ENCODE measurements at regions not wholly inside any gene's neighbourhood (a gene's known extent, or its start where the extent isn't known, plus 50 kb on each side); places are given as distances from the start of the nearest gene placed in this dataset.

DNA sequence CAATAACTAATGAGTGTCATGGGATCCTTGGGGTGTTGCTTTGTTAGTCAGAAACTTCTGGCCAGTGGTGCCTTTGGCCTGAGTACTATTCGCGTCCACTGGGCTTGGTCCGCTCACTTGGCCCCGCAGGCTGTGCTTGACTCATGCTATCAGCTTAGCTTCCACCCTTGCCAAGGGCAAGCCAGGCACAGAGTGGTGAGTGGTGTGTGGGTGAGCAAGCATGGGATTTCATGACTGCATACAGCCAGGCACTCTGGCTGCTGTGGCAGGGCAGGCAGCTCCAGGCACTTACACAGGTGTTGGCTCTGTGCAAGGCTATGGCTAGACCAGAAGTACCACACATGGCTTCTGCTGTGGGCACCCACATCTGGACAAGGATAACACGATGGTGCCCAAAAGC lies 1026.3 kb downstream of the PCDH19 start:
- H3K9ac ChIP-seq (ENCODE audit: control insufficient read depth, extremely low read depth, insufficient read depth, low read length), result no peak overlapping the region
- no peak overlapping the region for H3K27ac ChIP-seq (ENCODE audit: control insufficient read depth, insufficient read depth, low read length)
- no peaks in the 10 kb centered on the region for H3K79me2 ChIP-seq (ENCODE audit: control insufficient read depth, insufficient read depth, low read length)
- H3K9me3 ChIP-seq (ENCODE audit: control insufficient read depth, low read depth, low read length), result peaks cover 6% of the 10 kb centered on the region
- dilution Hi-C loops (cut with MboI; ENCODE audit: extremely low pct_ligation_motif_present, low sequenced_read_pairs), result no loop called here
- H4K20me1 ChIP-seq (ENCODE audit: control insufficient read depth, extremely low read depth, insufficient read depth, low read length), result no peaks in the 10 kb centered on the region
- DNase-seq (ENCODE audit: low read depth, low spot score), result no peak
- H3K9me1 ChIP-seq (ENCODE audit: control insufficient read depth, extremely low read depth, insufficient read depth, low read length), result no peaks in the 10 kb centered on the region
- H2AFZ ChIP-seq (ENCODE audit: control insufficient read depth, low read length), result no peak overlapping the region
- TF ChIP-seq EZH2 (IDR thresholded peaks at IDR 0.05; ENCODE audit: low read length) (no peak), CTCF (optimal IDR thresholded peaks at IDR 0.05 in 1 of 3, IDR thresholded peaks at IDR 0.05 in 1 of 3, conservative IDR thresholded peaks at IDR 0.05 in 1 of 3; ENCODE audit: extremely low read depth in 1 of 3, insufficient read depth in 2 of 3, low read length in 3 of 3) (no peak)
- H3K4me1 ChIP-seq (ENCODE audit: control insufficient read depth, extremely low read depth, insufficient read depth, low read length), result no peaks in the 10 kb centered on the region
- no peak overlapping the region for H3K4me2 ChIP-seq (ENCODE audit: control insufficient read depth, extremely low read depth, insufficient read depth, low read depth, low read length)
- H3K36me3 ChIP-seq (ENCODE audit: control insufficient read depth in 2 of 2, extremely low read depth in 1 of 2, insufficient read depth in 2 of 2, low read length in 2 of 2), result no peaks in the 10 kb centered on the region
- no peak for FAIRE-seq
- no peaks in the 10 kb centered on the region for H3K27me3 ChIP-seq (ENCODE audit: control insufficient read depth, extremely low read depth, insufficient read depth, low read length)
- H3K4me3 ChIP-seq (ENCODE audit: control insufficient read depth in 2 of 3, extremely low read depth in 1 of 3, insufficient read depth in 2 of 3, low read depth in 1 of 3, low read length in 3 of 3), result no peak overlapping the region

- H2AFZ ChIP-seq (ENCODE audit: control insufficient read depth, low read length), result no peak overlapping the region
- FAIRE-seq, result no peak
- dilution Hi-C loops (cut with MboI; ENCODE audit: extremely low pct_ligation_motif_present, low sequenced_read_pairs), result no loop called here
Observed at GRCh38 chrX:99371976-99372595, 1038.0 kb downstream of the PCDH19 start.

More at GRCh38 chrX:99371976-99372595, 1038.0 kb downstream of the PCDH19 start:
- Histone ChIP-seq H3K9ac (ENCODE audit: control insufficient read depth, extremely low read depth, insufficient read depth, low read length) (no peak overlapping the region), H3K36me3 (ENCODE audit: control insufficient read depth in 2 of 2, extremely low read depth in 1 of 2, insufficient read depth in 2 of 2, low read length in 2 of 2) (no peaks in the 10 kb centered on the region), H3K27ac (ENCODE audit: control insufficient read depth, insufficient read depth, low read length) (no peak overlapping the region), H3K79me2 (ENCODE audit: control insufficient read depth, insufficient read depth, low read length) (no peaks in the 10 kb centered on the region), H3K27me3 (ENCODE audit: control insufficient read depth, extremely low read depth, insufficient read depth, low read length) (no peaks in the 10 kb centered on the region), H4K20me1 (ENCODE audit: control insufficient read depth, extremely low read depth, insufficient read depth, low read length) (no peaks in the 10 kb centered on the region), H3K9me3 (ENCODE audit: control insufficient read depth, low read depth, low read length) (no peaks in the 10 kb centered on the region), H3K4me1 (ENCODE audit: control insufficient read depth, extremely low read depth, insufficient read depth, low read length) (no peaks in the 10 kb centered on the region), H3K9me1 (ENCODE audit: control insufficient read depth, extremely low read depth, insufficient read depth, low read length) (no peaks in the 10 kb centered on the region), H3K4me2 (ENCODE audit: control insufficient read depth, extremely low read depth, insufficient read depth, low read depth, low read length) (no peak overlapping the region), H3K4me3 (ENCODE audit: control insufficient read depth in 2 of 3, extremely low read depth in 1 of 3, insufficient read depth in 2 of 3, low read depth in 1 of 3, low read length in 3 of 3) (no peak overlapping the region)
- TF ChIP-seq CTCF (optimal IDR thresholded peaks at IDR 0.05 in 1 of 3, IDR thresholded peaks at IDR 0.05 in 1 of 3, conservative IDR thresholded peaks at IDR 0.05 in 1 of 3; ENCODE audit: extremely low read depth in 1 of 3, insufficient read depth in 2 of 3, low read length in 3 of 3) (no peak), EZH2 (IDR thresholded peaks at IDR 0.05; ENCODE audit: low read length) (no peak)
- DNase-seq (ENCODE audit: low read depth, low spot score), result no peak

Data from keratinocyte (primary cell).